KMS-11 (cell line): ENCODE measurements at regions not wholly inside any gene's neighbourhood (a gene's known extent, or its start where the extent isn't known, plus 50 kb on each side); places are given as distances from the start of the nearest gene placed in this dataset.

Experiments
- H2AFZ ChIP-seq: fragments of 200-600 bp; sonication (generic); 2 replicates; pipeline ENCODE4 v1.6.1; 2016; ENCODE audit warnings: antibody characterized with exemption, mixed run types, low read depth
- H3K27ac ChIP-seq: fragments of 200-600 bp; sonication (generic); 2 replicates; pipeline ENCODE4 v1.6.1; 2016; ENCODE audit warnings: mild to moderate bottlenecking, mixed run types
- H3K27me3 ChIP-seq: fragments of 200-600 bp; sonication (generic); 2 replicates; pipeline ENCODE4 v1.6.1; 2017; ENCODE audit warnings: mild to moderate bottlenecking, low read depth, mixed run types, moderate library complexity; ENCODE audit not compliant: insufficient read depth
- H3K36me3 ChIP-seq: fragments of 200-600 bp; sonication (generic); 2 replicates; pipeline ENCODE4 v1.6.1; 2017; ENCODE audit warnings: mild to moderate bottlenecking, mixed run types; ENCODE audit not compliant: insufficient read depth
- H3K4me1 ChIP-seq: fragments of 200-600 bp; sonication (generic); 2 replicates; pipeline ENCODE4 v1.6.1; 2016; ENCODE audit warnings: mild to moderate bottlenecking, low read depth, mixed run types; ENCODE audit not compliant: poor library complexity, severe bottlenecking
- H3K4me2 ChIP-seq: fragments of 200-600 bp; sonication (generic); 2 replicates; pipeline ENCODE4 v1.7.0; 2016; ENCODE audit warnings: mild to moderate bottlenecking, mixed run types
- H3K4me3 ChIP-seq: fragments of 200-600 bp; sonication (generic); IDR thresholded peaks from 2 replicates; pipeline ENCODE4 v1.6.1; 2017; ENCODE audit warnings: low read depth, low read length, mixed read lengths; ENCODE audit not compliant: insufficient read depth
- H3K79me2 ChIP-seq: fragments of 200-600 bp; sonication (generic); 2 replicates; pipeline ENCODE4 v1.6.1; 2016; ENCODE audit warnings: low read depth, mixed run types; ENCODE audit not compliant: insufficient read depth
- H3K9ac ChIP-seq: fragments of 200-600 bp; sonication (generic); 2 replicates; pipeline ENCODE4 v1.6.1; 2016; ENCODE audit warnings: mild to moderate bottlenecking, mixed run types
- H4K20me1 ChIP-seq: fragments of 200-600 bp; sonication (generic); 2 replicates; pipeline ENCODE4 v1.6.1; 2016; ENCODE audit warnings: mild to moderate bottlenecking, mixed run types; ENCODE audit not compliant: insufficient read depth
- CTCF ChIP-seq: fragments of 200-600 bp; sonication (generic); conservative IDR thresholded peaks from 2 replicates; pipeline ENCODE4 v1.6.1; 2017; ENCODE audit warnings: low read depth, mild to moderate bottlenecking, antibody characterized with exemption, low read length, moderate library complexity, mixed read lengths

GRCh38 chr9:113741886-113742854 lies 133.9 kb upstream of the ZNF618 start:
- no peak overlapping the region for H3K4me2 ChIP-seq
- H3K36me3 ChIP-seq, result no peaks in the 10 kb centered on the region
- no peak overlapping the region for H3K9ac ChIP-seq
- no peak overlapping the region for H3K4me3 ChIP-seq
- H3K79me2 ChIP-seq, result no peaks in the 10 kb centered on the region
- no peak overlapping the region for H3K27ac ChIP-seq
- no peak overlapping the region for H2AFZ ChIP-seq
- no peaks in the 10 kb centered on the region for H4K20me1 ChIP-seq
- no peaks in the 10 kb centered on the region for H3K4me1 ChIP-seq
- H3K27me3 ChIP-seq, result no peaks in the 10 kb centered on the region
- TF ChIP-seq CTCF, result no peak

GRCh38 chr9:113742878-113743277 lies 133.2 kb upstream of the ZNF618 start:
- Histone ChIP-seq H3K27ac (no peak overlapping the region), H4K20me1 (no peaks in the 10 kb centered on the region), H3K79me2 (no peaks in the 10 kb centered on the region), H3K27me3 (no peaks in the 10 kb centered on the region), H3K4me2 (no peak overlapping the region), H3K4me1 (no peaks in the 10 kb centered on the region), H3K9ac (no peak overlapping the region), H3K4me3 (no peak overlapping the region), H3K36me3 (no peaks in the 10 kb centered on the region), H2AFZ (no peak overlapping the region)
- TF ChIP-seq CTCF, result no peak

DNA sequence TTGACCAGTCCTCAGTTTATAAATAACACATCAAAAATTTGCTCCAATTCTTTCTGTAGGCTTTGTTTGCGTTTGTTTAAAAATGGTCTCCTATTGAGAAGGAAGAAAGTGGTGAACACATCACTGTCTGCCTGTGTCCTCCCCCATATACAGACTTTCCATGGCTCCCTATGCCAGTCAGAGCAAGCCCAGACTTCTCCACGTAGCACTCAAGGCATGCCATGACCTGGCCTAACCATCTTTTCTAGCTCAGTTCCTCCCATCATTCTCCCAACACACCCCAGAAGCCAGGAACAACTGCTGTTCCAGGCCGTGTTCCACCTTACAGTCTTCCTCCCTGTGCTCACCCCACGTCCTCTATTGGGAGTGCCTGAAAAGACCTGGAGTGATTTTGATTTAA lies 129.6 kb upstream of the ZNF618 start:
- Histone ChIP-seq H3K9ac (no peak overlapping the region), H2AFZ (no peak overlapping the region), H3K4me1 (no peaks in the 10 kb centered on the region), H4K20me1 (no peaks in the 10 kb centered on the region), H3K4me2 (no peak overlapping the region), H3K27ac (no peak overlapping the region), H3K79me2 (no peaks in the 10 kb centered on the region), H3K4me3 (no peak overlapping the region), H3K36me3 (no peaks in the 10 kb centered on the region), H3K27me3 (no peaks in the 10 kb centered on the region)
- no peak for TF ChIP-seq CTCF

DNA sequence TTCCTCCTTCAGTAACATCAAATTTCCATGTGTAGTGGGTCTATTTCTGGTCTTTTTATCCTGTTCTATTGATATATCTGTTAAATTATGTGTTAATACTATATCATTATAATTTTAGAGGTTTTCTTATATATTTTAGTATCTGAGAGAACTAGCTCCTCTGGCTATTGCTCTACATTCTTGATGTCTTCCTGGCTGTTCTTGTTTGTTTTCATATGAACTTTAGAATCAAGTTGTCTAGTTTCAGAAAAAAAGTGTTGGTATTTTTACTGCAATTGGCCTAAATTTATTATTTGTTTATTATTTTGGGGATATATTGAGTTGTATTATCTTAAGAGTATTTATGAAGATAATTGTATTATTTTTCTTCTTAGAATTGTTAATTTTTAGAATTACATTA lies 128.0 kb upstream of the ZNF618 start:
- Histone ChIP-seq H3K4me3 (no peak overlapping the region), H3K36me3 (no peaks in the 10 kb centered on the region), H3K9ac (no peak overlapping the region), H3K27me3 (no peaks in the 10 kb centered on the region), H3K4me1 (no peaks in the 10 kb centered on the region), H3K4me2 (no peak overlapping the region), H4K20me1 (no peaks in the 10 kb centered on the region), H2AFZ (no peak overlapping the region), H3K27ac (no peak overlapping the region), H3K79me2 (no peaks in the 10 kb centered on the region)
- TF ChIP-seq CTCF, result no peak
